Endothelial cell of umbilical vein (primary cell): ENCODE measurements at regions not wholly inside any gene's neighbourhood (a gene's known extent, or its start where the extent isn't known, plus 50 kb on each side); places are given as distances from the start of the nearest gene placed in this dataset.

Experiments used
- BruUV-seq: library from RNA; stranded (reverse); fragments of 400-500 nt; replicated peaks from 2 replicates; lab custom pipeline; 2021; lab: Mats Ljungman, UMichigan
- CTCF ChIA-PET: fragments of 300-600, 350-600 bp; sonication (Branson Sonifier 250); formaldehyde crosslinking; loops from one replicate; lab custom pipeline; 2021; ENCODE audit warnings: antibody characterized with exemption, inconsistent platforms; lab: Charles Lee
- POLR2A ChIA-PET: fragments of 300-600, 350-600 bp; sonication (Branson Sonifier 250); formaldehyde crosslinking; loops from one replicate; lab custom pipeline; 2021; ENCODE audit warnings: antibody characterized with exemption, inconsistent platforms; lab: Charles Lee
- DNase-seq: peaks from one replicate; pipeline ENCODE4 v3.0.0-alpha.2; 2011; ENCODE audit warnings: low read depth, low spot score
- FAIRE-seq: peaks from 2 replicates; lab custom pipeline; 2011; peaks lifted over from hg19 to GRCh38; lab: Jason Lieb, UNC
- H2AFZ ChIP-seq: 2 replicates; pipeline ENCODE4 v1.6.0; 2012; ENCODE audit warnings: low read depth, low read length, control low read depth, inconsistent platforms
- H3K27ac ChIP-seq: 2 replicates; pipeline ENCODE4 v1.5.1; 2011; ENCODE audit warnings: low read depth, mild to moderate bottlenecking, control low read depth, low read length, moderate library complexity; ENCODE audit not compliant: insufficient read depth
- H3K27me3 ChIP-seq, 2 experiments: 2 replicates each; pipeline versions ENCODE4 v1.6.0 to v1.6.1; 2011; ENCODE audit warnings: low read length in 2 of 2, mixed read lengths in 1 of 2; ENCODE audit not compliant: control insufficient read depth in 2 of 2, insufficient read depth in 2 of 2
- H3K36me3 ChIP-seq, 2 experiments: 2 replicates in 1 of 2; 3 replicates in 1 of 2; pipeline ENCODE4 v1.5.1; 2011; ENCODE audit warnings: low read length in 2 of 2, mild to moderate bottlenecking in 1 of 2, moderate library complexity in 1 of 2; ENCODE audit not compliant: control insufficient read depth in 2 of 2, insufficient read depth in 2 of 2; ENCODE audit errors: extremely low read depth in 1 of 2
- H3K4me1 ChIP-seq: 3 replicates; pipeline ENCODE4 v1.5.1; 2011; ENCODE audit warnings: mild to moderate bottlenecking, low read length; ENCODE audit not compliant: control insufficient read depth, insufficient read depth; ENCODE audit errors: extremely low read depth
- H3K4me2 ChIP-seq: 2 replicates; pipeline ENCODE4 v1.6.1; 2011; ENCODE audit warnings: low read length, control low read depth, mixed read lengths; ENCODE audit not compliant: insufficient read depth
- H3K4me3 ChIP-seq, 3 experiments: fragments of 200-600 bp in 1 of 3; sonication (generic), shearing (Covaris generic) in 1 of 3; replicated peaks in 1 of 3; 2 replicates each; pipeline ENCODE4 v1.5.1; 2011 to 2016; ENCODE audit warnings: control low read depth in 3 of 3, low read length in 3 of 3, mild to moderate bottlenecking in 2 of 3, inconsistent platforms in 1 of 3, low read depth in 1 of 3, moderate library complexity in 1 of 3; ENCODE audit not compliant: insufficient read depth in 1 of 3
- H3K79me2 ChIP-seq: 2 replicates; pipeline ENCODE4 v1.6.0; 2012; ENCODE audit warnings: low read length, inconsistent platforms; ENCODE audit not compliant: control insufficient read depth, insufficient read depth
- H3K9ac ChIP-seq: replicated peaks from 2 replicates; pipeline ENCODE3; 2011; ENCODE audit warnings: low read length, control low read depth; ENCODE audit not compliant: insufficient read depth; ENCODE audit errors: extremely low read depth
- H3K9me1 ChIP-seq: replicated peaks from 3 replicates; pipeline ENCODE4 v1.6.0; 2011; ENCODE audit warnings: mild to moderate bottlenecking, low read length; ENCODE audit not compliant: control insufficient read depth, insufficient read depth; ENCODE audit errors: extremely low read depth
- H3K9me3 ChIP-seq: replicated peaks from 2 replicates; pipeline ENCODE4 v1.5.1; 2012; ENCODE audit warnings: low read length, inconsistent platforms; ENCODE audit not compliant: control insufficient read depth, insufficient read depth
- H4K20me1 ChIP-seq: replicated peaks from 2 replicates; pipeline ENCODE3; 2011; ENCODE audit warnings: mild to moderate bottlenecking, low read length; ENCODE audit not compliant: control insufficient read depth, insufficient read depth; ENCODE audit errors: extremely low read depth
- EZH2 ChIP-seq: IDR thresholded peaks from 2 replicates; pipeline ENCODE4 v1.6.1; 2012; ENCODE audit warnings: borderline replicate concordance, low read depth, mild to moderate bottlenecking, moderate library complexity, low read length, inconsistent platforms; ENCODE audit not compliant: severe bottlenecking
- FOS ChIP-seq: IDR thresholded peaks from 2 replicates; pipeline ENCODE4 v1.6.1; 2011; ENCODE audit warnings: mild to moderate bottlenecking, low read length, moderate library complexity, borderline replicate concordance; ENCODE audit not compliant: insufficient read depth
- GATA2 ChIP-seq: IDR thresholded peaks from 2 replicates; pipeline ENCODE4 v1.7.0; 2011; ENCODE audit warnings: low read depth, mild to moderate bottlenecking, moderate library complexity, mixed read lengths, low read length; ENCODE audit not compliant: insufficient read length, insufficient read depth
- JUN ChIP-seq: IDR thresholded peaks from 2 replicates; pipeline ENCODE4 v1.6.1; 2011; ENCODE audit warnings: borderline replicate concordance, low read depth; ENCODE audit not compliant: insufficient read length, insufficient read depth
- MYC ChIP-seq: IDR thresholded peaks from one replicate; pipeline ENCODE4 v1.6.1; 2011; ENCODE audit warnings: mild to moderate bottlenecking, low read depth, low read length
- POLR2A ChIP-seq: IDR thresholded peaks from 2 replicates; pipeline ENCODE4 v1.6.1; 2012; ENCODE audit warnings: low read depth, mild to moderate bottlenecking, control low read depth, low read length
- POLR2AphosphoS5 ChIP-seq: IDR thresholded peaks from 2 replicates; pipeline ENCODE4 v1.6.1; 2012; ENCODE audit warnings: low read depth, mild to moderate bottlenecking, control low read depth, low read length, moderate library complexity; ENCODE audit not compliant: insufficient read depth
- dilution Hi-C: fragments of 300-500 bp; cut with MboI; formaldehyde crosslinking; loops from one replicate; pipeline ENCODE4 v1.15.0; 2019; ENCODE audit warnings: low sequenced_read_pairs; ENCODE audit not compliant: extremely low pct_ligation_motif_present
- intact Hi-C: fragments of 100-400 bp; cut with micrococcal nuclease; formaldehyde crosslinking; loops from one replicate; pipeline ENCODE4 v1.10.0; 2022
- TF ChIP-seq, protein P1 (sequence below): IDR thresholded peaks from 2 replicates; pipeline ENCODE4 v1.6.1; 2011; ENCODE audit not compliant: insufficient read depth, insufficient read length
- TF ChIP-seq, protein P2 (sequence below), 2 donors: IDR thresholded peaks; 1 replicate in 1 of 2; 2 replicates in 1 of 2; pipeline ENCODE4 v1.5.1; 2011; ENCODE audit warnings: low read length in 2 of 2, mild to moderate bottlenecking in 2 of 2, moderate library complexity in 2 of 2, control low read depth in 1 of 2, inconsistent platforms in 1 of 2, low read depth in 1 of 2; ENCODE audit not compliant: insufficient read depth in 1 of 2; ENCODE audit errors: extremely low read depth in 1 of 2

DNA sequence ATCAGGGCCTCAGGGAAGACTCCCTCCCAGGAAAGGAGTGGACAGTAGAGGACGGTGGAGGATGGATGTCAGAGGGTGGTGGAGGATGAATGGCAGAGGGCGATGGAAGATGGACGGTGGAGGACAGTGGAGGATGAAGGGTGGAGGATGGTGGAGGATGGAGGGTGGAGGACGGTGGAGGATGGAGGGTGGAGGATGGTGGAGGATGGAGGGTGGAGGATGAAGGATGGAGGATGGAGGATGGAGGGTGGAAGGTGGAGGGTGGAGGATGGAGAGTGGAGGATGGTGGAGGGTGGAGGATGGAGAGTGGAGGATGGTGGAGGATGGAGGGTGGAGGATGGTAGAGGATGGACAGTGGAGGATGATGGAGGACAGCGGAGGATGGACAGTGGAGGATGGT, 95.9 kb downstream of the LRRC74A start:
- DNase-seq (no peak), FAIRE-seq (no peak)
- no TSS peak for BruUV-seq
- H3K4me1 ChIP-seq, result peaks cover 32% of the 10 kb centered on the region
- H3K27ac ChIP-seq, result no peak overlapping the region
- H3K9ac ChIP-seq, result no peak overlapping the region
- H3K9me1 ChIP-seq, result no peaks in the 10 kb centered on the region
- POLR2A ChIA-PET, result no interaction called here
- CTCF ChIA-PET, result interaction anchor here (0.9 to 2.4 kb wide), 4 partner anchors 9 to 132 kb away, joined by 3 to 8 read pairs (median 4); no protein-coding TSS in a partner anchor
- no peaks in the 10 kb centered on the region for H4K20me1 ChIP-seq
- H3K79me2 ChIP-seq, result no peaks in the 10 kb centered on the region
- no peaks in the 10 kb centered on the region for H3K36me3 ChIP-seq
- intact Hi-C loops, result no loop called here
- H2AFZ ChIP-seq, result no peak overlapping the region
- dilution Hi-C loops, result no loop called here
- TF ChIP-seq, protein P1, sequence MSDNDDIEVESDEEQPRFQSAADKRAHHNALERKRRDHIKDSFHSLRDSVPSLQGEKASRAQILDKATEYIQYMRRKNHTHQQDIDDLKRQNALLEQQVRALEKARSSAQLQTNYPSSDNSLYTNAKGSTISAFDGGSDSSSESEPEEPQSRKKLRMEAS, result no peak
- TF ChIP-seq FOS, result no peak
- TF ChIP-seq MYC, result no peak
- TF ChIP-seq POLR2AphosphoS5, result no peak
- no peak for TF ChIP-seq POLR2A
- no peak for TF ChIP-seq JUN
- no peak for TF ChIP-seq GATA2
- TF ChIP-seq, protein P2, sequence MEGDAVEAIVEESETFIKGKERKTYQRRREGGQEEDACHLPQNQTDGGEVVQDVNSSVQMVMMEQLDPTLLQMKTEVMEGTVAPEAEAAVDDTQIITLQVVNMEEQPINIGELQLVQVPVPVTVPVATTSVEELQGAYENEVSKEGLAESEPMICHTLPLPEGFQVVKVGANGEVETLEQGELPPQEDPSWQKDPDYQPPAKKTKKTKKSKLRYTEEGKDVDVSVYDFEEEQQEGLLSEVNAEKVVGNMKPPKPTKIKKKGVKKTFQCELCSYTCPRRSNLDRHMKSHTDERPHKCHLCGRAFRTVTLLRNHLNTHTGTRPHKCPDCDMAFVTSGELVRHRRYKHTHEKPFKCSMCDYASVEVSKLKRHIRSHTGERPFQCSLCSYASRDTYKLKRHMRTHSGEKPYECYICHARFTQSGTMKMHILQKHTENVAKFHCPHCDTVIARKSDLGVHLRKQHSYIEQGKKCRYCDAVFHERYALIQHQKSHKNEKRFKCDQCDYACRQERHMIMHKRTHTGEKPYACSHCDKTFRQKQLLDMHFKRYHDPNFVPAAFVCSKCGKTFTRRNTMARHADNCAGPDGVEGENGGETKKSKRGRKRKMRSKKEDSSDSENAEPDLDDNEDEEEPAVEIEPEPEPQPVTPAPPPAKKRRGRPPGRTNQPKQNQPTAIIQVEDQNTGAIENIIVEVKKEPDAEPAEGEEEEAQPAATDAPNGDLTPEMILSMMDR (IDR thresholded peaks at IDR 0.05; ENCODE audit: extremely low read depth in 1 of 2, insufficient read depth in 1 of 2, low read depth in 1 of 2, low read length in 2 of 2), result no peak
- TF ChIP-seq EZH2, result no peak
- no peak overlapping the region for H3K4me3 ChIP-seq
- no peaks in the 10 kb centered on the region for H3K9me3 ChIP-seq
- no peaks in the 10 kb centered on the region for H3K27me3 ChIP-seq
- no peak overlapping the region for H3K4me2 ChIP-seq
